Effector memory CD4-positive, alpha-beta T cell (primary cell): ENCODE measurements at regions not wholly inside any gene's neighbourhood (a gene's known extent, or its start where the extent isn't known, plus 50 kb on each side); places are given as distances from the start of the nearest gene placed in this dataset.

Experiments
- DNase-seq, 3 donors: peaks; one replicate each; pipeline ENCODE4 v3.0.0-alpha.2; 2020
- H3K27ac ChIP-seq: 2 replicates; pipeline ENCODE4 v1.7.0; 2013; ENCODE audit warnings: mild to moderate bottlenecking, low read length, moderate library complexity; ENCODE audit not compliant: insufficient read depth, poor library complexity, severe bottlenecking
- H3K27me3 ChIP-seq: replicated peaks from 2 replicates; pipeline ENCODE4 v1.7.0; 2013; ENCODE audit warnings: mild to moderate bottlenecking, low read length; ENCODE audit not compliant: insufficient read depth, control insufficient read depth, poor library complexity, severe bottlenecking
- H3K36me3 ChIP-seq: 2 replicates; pipeline ENCODE4 v1.7.0; 2013; ENCODE audit warnings: mild to moderate bottlenecking, low read length, moderate library complexity; ENCODE audit not compliant: control insufficient read depth, insufficient read depth
- H3K4me1 ChIP-seq: 2 replicates; pipeline ENCODE4 v1.7.0; 2013; ENCODE audit warnings: low read length, mild to moderate bottlenecking; ENCODE audit not compliant: control insufficient read depth, insufficient read depth, poor library complexity, severe bottlenecking
- H3K4me3 ChIP-seq: 2 replicates; pipeline ENCODE4 v1.7.0; 2013; ENCODE audit warnings: low read length, low read depth, mild to moderate bottlenecking; ENCODE audit not compliant: insufficient read depth, poor library complexity, severe bottlenecking
- H3K9me3 ChIP-seq: 2 replicates; pipeline ENCODE4 v1.7.0; 2013; ENCODE audit warnings: mild to moderate bottlenecking, low read length, moderate library complexity; ENCODE audit not compliant: control insufficient read depth

DNA sequence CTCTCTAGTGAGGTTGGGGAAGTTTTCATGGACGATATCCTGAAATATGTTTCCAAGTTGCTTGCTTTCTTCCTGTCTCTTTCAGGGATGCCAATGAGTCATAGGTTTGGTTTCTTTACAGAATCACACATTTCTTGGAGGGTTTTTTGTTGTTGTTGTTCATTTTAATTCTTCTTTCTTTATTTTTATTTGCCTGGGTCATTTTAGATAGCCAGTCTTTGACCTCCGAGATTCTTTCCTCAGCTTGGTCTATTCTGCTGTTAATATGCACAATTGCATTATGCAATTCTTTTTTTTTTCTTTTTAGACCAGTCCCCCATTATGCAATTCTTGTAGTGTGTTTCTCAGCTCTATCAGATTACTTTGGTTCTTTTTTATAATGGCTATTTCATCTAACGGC lies 338.9 kb downstream of the AEBP2 start:
- Histone ChIP-seq H3K4me3 (no peak overlapping the region), H3K36me3 (no peaks in the 10 kb centered on the region), H3K27me3 (no peaks in the 10 kb centered on the region), H3K9me3 (no peaks in the 10 kb centered on the region), H3K4me1 (no peaks in the 10 kb centered on the region), H3K27ac (no peak overlapping the region)
- no peak for DNase-seq

DNA sequence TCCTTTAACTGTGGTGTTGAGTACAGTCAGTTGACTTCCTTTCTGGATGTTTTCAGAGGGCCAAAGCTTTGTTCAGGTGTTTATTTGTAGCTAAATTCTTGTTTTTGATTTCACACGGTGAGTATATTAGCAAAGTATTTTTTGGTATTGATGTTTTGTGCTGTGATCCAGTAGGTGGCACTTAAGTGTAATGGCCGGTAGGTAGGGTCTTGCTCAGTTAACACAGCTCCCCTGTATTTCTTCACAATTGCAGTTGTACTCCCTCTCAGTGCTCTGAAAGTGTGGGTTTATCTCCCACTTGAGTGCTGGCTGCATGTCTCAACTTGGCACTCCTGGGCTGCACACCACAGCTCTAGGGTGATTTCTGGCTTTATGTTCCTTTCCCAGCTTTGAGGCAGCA lies 339.5 kb downstream of the AEBP2 start:
- H3K4me3 ChIP-seq = no peak overlapping the region
- H3K4me1 ChIP-seq = no peaks in the 10 kb centered on the region
- H3K9me3 ChIP-seq = no peaks in the 10 kb centered on the region
- no peak overlapping the region for H3K27ac ChIP-seq
- H3K36me3 ChIP-seq = no peaks in the 10 kb centered on the region
- no peak for DNase-seq
- H3K27me3 ChIP-seq = no peaks in the 10 kb centered on the region

DNA sequence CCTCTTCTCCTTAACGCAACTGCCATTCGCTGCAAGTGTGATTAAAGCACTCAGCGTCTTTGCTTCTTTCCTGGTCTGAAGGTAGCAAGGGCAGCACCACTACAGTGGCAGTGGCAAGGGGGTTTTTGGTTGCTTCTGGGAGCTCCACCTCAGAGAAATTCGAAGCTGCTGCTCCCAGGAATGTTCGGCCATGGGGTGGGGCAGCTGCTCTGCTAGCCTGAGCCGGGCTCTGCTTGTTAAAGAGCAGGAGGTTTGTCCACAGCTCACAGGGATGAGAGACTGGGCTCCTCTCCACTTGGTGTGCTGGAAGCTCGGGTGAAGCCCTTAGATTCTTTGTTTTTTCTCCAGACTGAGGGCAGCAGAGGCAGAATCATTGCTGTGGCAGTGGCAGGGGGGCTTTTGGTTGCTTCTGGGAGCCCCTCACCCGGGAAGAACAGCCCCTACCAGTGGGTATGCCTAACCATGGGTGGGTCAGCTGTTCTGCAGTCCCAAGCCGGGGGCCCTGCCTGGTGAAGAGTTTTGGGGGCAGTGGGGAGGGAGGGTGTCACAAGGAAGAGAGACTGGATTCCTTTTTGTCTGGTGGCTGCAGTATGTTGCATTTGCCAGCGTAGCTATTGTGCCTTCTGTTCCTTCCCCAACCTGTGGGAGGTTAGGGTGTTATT lies 340.2 kb downstream of the AEBP2 start:
- Histone ChIP-seq H3K27ac (no peak overlapping the region), H3K9me3 (no peaks in the 10 kb centered on the region), H3K4me1 (no peaks in the 10 kb centered on the region), H3K4me3 (no peak overlapping the region), H3K36me3 (no peaks in the 10 kb centered on the region), H3K27me3 (no peaks in the 10 kb centered on the region)
- DNase-seq = no peak

DNA sequence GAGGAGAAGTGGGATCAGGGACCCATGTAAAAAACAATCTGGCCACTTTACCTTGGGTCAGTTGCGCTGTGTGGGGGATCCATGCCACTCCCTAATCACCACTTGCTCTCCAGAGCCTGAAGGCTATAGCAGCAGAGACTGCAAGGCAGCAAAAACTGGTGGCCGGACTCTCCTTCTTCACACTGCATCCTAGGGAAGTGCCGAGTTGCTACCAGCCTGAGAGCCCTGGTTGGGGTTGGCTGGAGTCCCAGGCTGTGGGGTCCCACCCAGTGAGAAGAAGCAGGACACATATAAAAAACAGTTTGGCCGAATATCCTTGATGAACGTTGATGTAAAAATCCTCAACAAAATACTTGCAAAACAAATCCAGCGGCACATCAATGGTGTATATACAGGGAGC lies 341.2 kb downstream of the AEBP2 start:
- Histone ChIP-seq H3K9me3 (no peaks in the 10 kb centered on the region), H3K4me3 (no peak overlapping the region), H3K4me1 (no peaks in the 10 kb centered on the region), H3K36me3 (no peaks in the 10 kb centered on the region), H3K27ac (no peak overlapping the region), H3K27me3 (no peaks in the 10 kb centered on the region)
- DNase-seq = no peak

DNA sequence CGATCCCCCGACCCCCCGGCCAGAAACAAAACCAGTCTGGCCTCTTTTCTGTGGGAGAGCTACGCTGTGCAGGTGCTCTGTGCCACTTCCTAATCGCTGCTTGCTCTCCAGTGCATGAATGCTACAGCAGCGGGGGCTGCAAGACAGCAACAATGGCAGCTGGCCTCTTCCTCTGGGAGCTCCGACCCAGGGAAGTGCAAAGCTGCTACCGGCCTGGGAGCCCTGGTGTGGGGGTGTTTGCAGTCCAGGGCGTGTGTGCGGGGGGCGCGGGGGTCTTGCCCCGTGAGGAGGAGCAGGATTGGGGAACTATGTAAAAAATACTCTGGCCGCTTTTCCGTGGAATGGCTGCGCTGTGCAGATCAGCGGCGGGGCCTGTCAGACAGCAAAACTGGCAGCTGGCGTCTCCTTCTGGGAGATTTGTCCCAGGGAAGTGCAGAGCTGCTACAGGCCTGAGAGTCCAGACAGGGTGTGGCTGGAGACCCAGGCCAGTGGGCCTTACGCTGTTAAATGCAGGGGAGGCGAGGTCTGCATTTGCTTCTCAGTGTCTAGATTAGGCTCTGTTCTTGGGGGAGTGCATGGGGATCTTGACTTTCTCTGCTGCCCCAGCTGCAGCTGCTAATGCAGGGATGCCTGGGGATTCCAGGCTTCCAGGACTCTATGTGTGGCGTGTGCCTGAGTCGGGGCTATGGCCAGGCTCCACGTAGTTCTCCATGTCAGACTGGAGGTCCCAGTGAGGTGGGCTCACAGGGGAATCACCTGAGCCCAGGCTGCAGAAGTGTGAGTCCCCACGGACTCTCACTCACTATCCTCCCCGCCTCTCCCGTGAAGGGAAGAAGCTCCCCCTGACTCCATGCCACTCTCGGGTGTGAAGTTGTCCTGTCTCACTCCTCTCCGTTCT lies 344.5 kb downstream of the AEBP2 start:
- Histone ChIP-seq H3K9me3 (no peaks in the 10 kb centered on the region), H3K4me3 (no peak overlapping the region), H3K27me3 (no peaks in the 10 kb centered on the region), H3K27ac (no peak overlapping the region), H3K4me1 (no peaks in the 10 kb centered on the region), H3K36me3 (no peaks in the 10 kb centered on the region)
- DNase-seq = no peak

DNA sequence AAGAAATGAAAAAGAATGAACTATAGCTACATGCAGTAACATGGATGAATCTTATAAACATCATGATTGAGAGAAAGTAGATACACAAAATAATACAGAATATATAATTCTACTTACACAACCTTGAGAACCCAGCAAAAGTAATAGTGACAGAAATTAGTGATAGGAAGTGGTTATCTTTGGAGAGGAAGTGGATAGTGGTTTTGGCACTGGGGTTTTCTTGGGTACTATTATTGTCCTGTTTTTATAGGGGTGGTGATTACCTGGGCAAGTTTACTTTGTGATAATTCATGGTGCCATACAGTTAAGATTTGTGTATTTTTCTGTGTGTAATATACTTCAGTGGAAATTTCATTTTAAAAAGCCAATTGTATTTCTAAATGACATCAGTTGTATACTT lies 352.7 kb downstream of the AEBP2 start:
- Histone ChIP-seq H3K9me3 (no peaks in the 10 kb centered on the region), H3K4me3 (no peak overlapping the region), H3K4me1 (no peaks in the 10 kb centered on the region), H3K27ac (no peak overlapping the region), H3K27me3 (no peaks in the 10 kb centered on the region), H3K36me3 (no peaks in the 10 kb centered on the region)
- no peak for DNase-seq

DNA sequence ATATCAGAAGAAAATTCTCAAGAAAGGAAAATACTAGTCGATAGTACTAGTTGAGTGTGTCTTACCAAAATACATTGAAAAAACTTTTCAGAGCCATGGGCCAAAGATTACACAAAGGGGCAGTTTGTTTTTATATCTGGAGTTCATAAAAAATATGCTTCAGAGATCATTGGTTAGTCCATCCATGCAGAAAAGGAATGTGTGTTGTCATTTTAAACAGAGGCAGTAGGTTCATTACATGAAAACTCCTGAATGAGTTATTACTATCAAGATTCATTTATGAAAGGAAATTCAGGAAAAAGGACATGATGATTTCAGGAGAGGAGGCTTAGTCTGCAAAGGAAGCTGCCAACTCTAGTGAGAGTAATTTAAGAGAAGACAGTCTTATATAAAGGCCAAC lies 354.8 kb downstream of the AEBP2 start:
- Histone ChIP-seq H3K36me3 (no peaks in the 10 kb centered on the region), H3K27ac (no peak overlapping the region), H3K4me3 (no peak overlapping the region), H3K9me3 (no peaks in the 10 kb centered on the region), H3K4me1 (no peaks in the 10 kb centered on the region), H3K27me3 (no peaks in the 10 kb centered on the region)
- DNase-seq = no peak

DNA sequence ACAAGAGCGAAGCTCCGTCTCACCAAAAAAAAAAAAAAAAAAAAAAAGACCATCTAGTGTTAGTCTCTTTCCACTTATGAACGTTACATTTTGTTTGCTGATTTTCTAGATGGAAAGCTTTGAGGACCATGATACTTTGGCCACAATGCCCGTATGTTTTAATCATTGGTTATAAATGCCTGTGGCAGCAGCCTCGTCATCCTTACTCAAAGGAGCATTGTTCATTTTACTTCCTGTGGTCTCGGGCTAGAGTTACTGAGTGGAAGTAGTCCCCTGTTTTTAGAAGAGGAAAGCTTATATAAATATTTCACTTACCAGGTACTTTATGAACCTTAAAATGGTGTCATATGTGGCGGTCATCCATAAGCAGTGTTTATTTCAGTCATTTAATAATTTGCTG lies 359.9 kb downstream of the AEBP2 start:
- Histone ChIP-seq H3K27ac (no peak overlapping the region), H3K36me3 (no peaks in the 10 kb centered on the region), H3K4me1 (peaks cover 3% of the 10 kb centered on the region), H3K4me3 (no peak overlapping the region), H3K27me3 (no peaks in the 10 kb centered on the region), H3K9me3 (no peaks in the 10 kb centered on the region)
- DNase-seq = no peak

DNA sequence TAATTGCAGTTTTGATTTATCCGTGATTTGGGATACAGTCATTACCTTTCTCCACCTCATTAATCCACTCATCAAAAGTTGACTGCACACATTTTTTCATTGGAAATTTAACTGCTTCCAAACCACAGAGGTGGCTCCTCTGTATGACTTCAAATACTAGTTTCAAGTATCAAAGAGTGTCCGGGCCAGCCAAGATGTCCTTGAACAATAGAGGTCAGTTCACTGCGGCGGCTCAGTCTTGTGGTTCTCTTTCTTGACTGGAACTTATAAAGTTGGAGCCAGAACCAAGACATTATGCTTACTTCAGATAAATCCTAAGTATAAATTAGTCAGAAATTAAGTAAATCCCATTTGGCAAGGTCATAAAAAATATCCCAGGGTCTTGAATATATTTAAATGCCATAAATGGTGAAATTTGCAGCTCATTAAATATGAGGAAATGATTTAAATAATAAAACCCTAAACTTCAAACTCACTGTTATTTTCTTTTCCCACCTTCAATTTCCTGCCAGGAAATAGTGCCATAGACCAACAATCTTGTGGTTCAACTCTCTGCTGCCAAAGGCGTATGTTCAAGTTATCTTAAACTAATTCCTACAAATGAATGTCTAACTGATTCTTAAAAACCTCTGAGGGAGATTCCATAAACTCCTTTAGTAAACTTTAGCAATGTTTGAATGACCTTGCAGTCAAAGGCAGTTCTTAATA lies 360.8 kb downstream of the AEBP2 start:
- Histone ChIP-seq H3K4me3 (no peak overlapping the region), H3K9me3 (no peaks in the 10 kb centered on the region), H3K27me3 (no peaks in the 10 kb centered on the region), H3K27ac (no peak overlapping the region), H3K4me1 (peaks cover 3% of the 10 kb centered on the region), H3K36me3 (no peaks in the 10 kb centered on the region)
- DNase-seq = no peak

DNA sequence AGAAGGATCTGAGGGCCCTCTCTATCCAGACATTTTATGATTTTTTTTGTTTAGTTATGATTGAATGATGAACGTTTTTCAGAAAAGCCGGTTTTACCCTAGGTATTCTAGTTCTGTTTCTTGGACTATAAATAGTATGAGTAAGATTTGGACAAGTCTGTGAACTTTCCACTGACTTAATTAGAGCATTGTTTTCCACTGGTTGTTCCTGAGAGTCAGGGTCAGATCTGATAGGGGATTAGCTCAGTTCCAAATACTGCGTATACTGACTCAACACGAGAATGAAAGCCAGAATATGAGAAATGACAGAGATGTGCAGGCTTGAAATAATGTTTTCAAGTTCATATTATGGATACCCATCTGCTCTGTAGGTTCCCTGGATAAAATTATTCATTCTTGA lies 361.6 kb downstream of the AEBP2 start:
- H3K4me3 ChIP-seq = no peak overlapping the region
- H3K36me3 ChIP-seq = no peaks in the 10 kb centered on the region
- H3K9me3 ChIP-seq = no peaks in the 10 kb centered on the region
- H3K4me1 ChIP-seq = peaks cover 3% of the 10 kb centered on the region
- DNase-seq = no peak
- no peaks in the 10 kb centered on the region for H3K27me3 ChIP-seq
- no peak overlapping the region for H3K27ac ChIP-seq
